HepG2 (cell line): ENCODE measurements at regions not wholly inside any gene's neighbourhood (a gene's known extent, or its start where the extent isn't known, plus 50 kb on each side); places are given as distances from the start of the nearest gene placed in this dataset.

Experiments
- FIP1L1 ChIP-seq: fragments of 200-400 bp; formaldehyde crosslinking; IDR thresholded peaks from 2 replicates; pipeline ENCODE4 v1.6.1; 2018; ENCODE audit warnings: low read depth, mild to moderate bottlenecking, low read length, moderate library complexity, borderline replicate concordance; ENCODE audit not compliant: insufficient read depth
- IRF2 ChIP-seq: IDR thresholded peaks from 2 replicates; pipeline ENCODE4 v1.6.1; 2018; ENCODE audit warnings: missing genetic modification reagents, missing compliant biosample characterization
- POLR2A ChIP-seq, 2 experiments: IDR thresholded peaks; 2 replicates each; pipeline ENCODE4 v1.6.1; 2011; ENCODE audit warnings: low read depth in 2 of 2, low read length in 2 of 2, mild to moderate bottlenecking in 1 of 2, moderate library complexity in 1 of 2; ENCODE audit not compliant: insufficient read depth in 1 of 2
- POLR2AphosphoS5 ChIP-seq: IDR thresholded peaks from 2 replicates; pipeline ENCODE4 v1.6.1; 2012; ENCODE audit warnings: low read depth, low read length
- SALL1 ChIP-seq: sonication (generic); formaldehyde crosslinking; IDR thresholded peaks from 2 replicates; pipeline ENCODE4 v1.8.0; 2022; ENCODE audit warnings: mild to moderate bottlenecking, missing genetic modification reagents
- TARDBP ChIP-seq: sonication (generic); formaldehyde crosslinking; IDR thresholded peaks from 2 replicates; pipeline ENCODE4 v1.8.0; 2022; ENCODE audit warnings: mild to moderate bottlenecking, missing genetic modification reagents
- ZBTB21 ChIP-seq: sonication (generic); formaldehyde crosslinking; IDR thresholded peaks from 2 replicates; pipeline ENCODE4 v1.4.0; 2020; ENCODE audit warnings: missing genetic modification reagents
- ZFP41 ChIP-seq: sonication (generic); formaldehyde crosslinking; IDR thresholded peaks from 2 replicates; pipeline ENCODE4 v1.4.0; 2020; ENCODE audit warnings: mild to moderate bottlenecking, missing genetic modification reagents, borderline replicate concordance
- ZFP90 ChIP-seq: sonication (generic); formaldehyde crosslinking; IDR thresholded peaks from 2 replicates; pipeline ENCODE4 v1.8.0; 2022; ENCODE audit warnings: missing genetic modification reagents, mild to moderate bottlenecking, inconsistent platforms, borderline replicate concordance
- TF ChIP-seq, protein P1 (sequence below): sonication (generic); formaldehyde crosslinking; IDR thresholded peaks from 2 replicates; pipeline ENCODE4 v1.5.0; 2020; ENCODE audit warnings: mild to moderate bottlenecking, missing genetic modification reagents, moderate library complexity
- TF ChIP-seq, protein P2 (sequence below): sonication (generic); formaldehyde crosslinking; IDR thresholded peaks from 2 replicates; pipeline ENCODE4 v1.8.1; 2023; ENCODE audit warnings: mild to moderate bottlenecking, missing genetic modification reagents, borderline replicate concordance
- TF ChIP-seq, protein P3 (sequence below): sonication (generic); formaldehyde crosslinking; IDR thresholded peaks from 2 replicates; pipeline ENCODE4 v1.4.0; 2020; ENCODE audit warnings: missing genetic modification reagents

GRCh38 chr5:29229461-29229860 is 1964.0 kb upstream of the CDH6 start:
- TF ChIP-seq TARDBP (CRISPR knock-in tag) (no peak), ZFP41 (CRISPR knock-in tag) (no peak), POLR2A (IDR thresholded peaks at IDR 0.05; ENCODE audit: insufficient read depth in 1 of 2, low read depth in 2 of 2, low read length in 2 of 2) (no peak), SALL1 (CRISPR knock-in tag) (no peak), POLR2AphosphoS5 (no peak), FIP1L1 (no peak), ZFP90 (no peak), ZBTB21 (no peak), IRF2 (CRISPR knock-in tag) (no peak)
- TF ChIP-seq, protein P1, sequence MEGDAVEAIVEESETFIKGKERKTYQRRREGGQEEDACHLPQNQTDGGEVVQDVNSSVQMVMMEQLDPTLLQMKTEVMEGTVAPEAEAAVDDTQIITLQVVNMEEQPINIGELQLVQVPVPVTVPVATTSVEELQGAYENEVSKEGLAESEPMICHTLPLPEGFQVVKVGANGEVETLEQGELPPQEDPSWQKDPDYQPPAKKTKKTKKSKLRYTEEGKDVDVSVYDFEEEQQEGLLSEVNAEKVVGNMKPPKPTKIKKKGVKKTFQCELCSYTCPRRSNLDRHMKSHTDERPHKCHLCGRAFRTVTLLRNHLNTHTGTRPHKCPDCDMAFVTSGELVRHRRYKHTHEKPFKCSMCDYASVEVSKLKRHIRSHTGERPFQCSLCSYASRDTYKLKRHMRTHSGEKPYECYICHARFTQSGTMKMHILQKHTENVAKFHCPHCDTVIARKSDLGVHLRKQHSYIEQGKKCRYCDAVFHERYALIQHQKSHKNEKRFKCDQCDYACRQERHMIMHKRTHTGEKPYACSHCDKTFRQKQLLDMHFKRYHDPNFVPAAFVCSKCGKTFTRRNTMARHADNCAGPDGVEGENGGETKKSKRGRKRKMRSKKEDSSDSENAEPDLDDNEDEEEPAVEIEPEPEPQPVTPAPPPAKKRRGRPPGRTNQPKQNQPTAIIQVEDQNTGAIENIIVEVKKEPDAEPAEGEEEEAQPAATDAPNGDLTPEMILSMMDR (CRISPR knock-in tag), result no peak
- TF ChIP-seq, protein P2, sequence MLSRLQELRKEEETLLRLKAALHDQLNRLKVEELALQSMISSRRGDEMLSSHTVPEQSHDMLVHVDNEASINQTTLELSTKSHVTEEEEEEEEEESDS (CRISPR knock-in tag), result no peak
- TF ChIP-seq, protein P3, sequence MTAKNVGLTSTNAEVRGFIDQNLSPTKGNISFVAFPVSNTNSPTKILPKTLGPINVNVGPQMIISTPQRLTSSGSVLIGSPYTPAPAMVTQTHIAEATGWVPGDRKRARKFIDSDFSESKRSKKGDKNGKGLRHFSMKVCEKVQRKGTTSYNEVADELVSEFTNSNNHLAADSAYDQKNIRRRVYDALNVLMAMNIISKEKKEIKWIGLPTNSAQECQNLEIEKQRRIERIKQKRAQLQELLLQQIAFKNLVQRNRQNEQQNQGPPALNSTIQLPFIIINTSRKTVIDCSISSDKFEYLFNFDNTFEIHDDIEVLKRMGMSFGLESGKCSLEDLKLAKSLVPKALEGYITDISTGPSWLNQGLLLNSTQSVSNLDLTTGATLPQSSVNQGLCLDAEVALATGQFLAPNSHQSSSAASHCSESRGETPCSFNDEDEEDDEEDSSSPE, result no peak
